ENCODE measurements at regions not wholly inside any gene's neighbourhood (a gene's known extent, or its start where the extent isn't known, plus 50 kb on each side); places are given as distances from the start of the nearest gene placed in this dataset.

- DNase-seq (ENCODE audit: low spot score): no peak
Observed at GRCh38 chr4:126827669-126828068, 805.1 kb upstream of the INTU start.

GRCh38 chr4:126834854-126835253 is 797.9 kb upstream of the INTU start:
- DNase-seq (ENCODE audit: low spot score): no peak

GRCh38 chr4:126838941-126839679 is 793.6 kb upstream of the INTU start:
- DNase-seq (ENCODE audit: low spot score): no peak

GRCh38 chr4:126843492-126844067 is 789.2 kb upstream of the INTU start:
- DNase-seq (ENCODE audit: low spot score): no peak

- DNase-seq (ENCODE audit: low spot score): no peak
Observed at GRCh38 chr4:126850286-126850685, 782.5 kb upstream of the INTU start.

GRCh38 chr4:126851391-126851790 is 781.4 kb upstream of the INTU start:
- no peak for DNase-seq (ENCODE audit: low spot score)

GRCh38 chr4:126853715-126854114 is 779.0 kb upstream of the INTU start:
- DNase-seq (ENCODE audit: low spot score): no peak

GRCh38 chr4:126856906-126857305 is 775.9 kb upstream of the INTU start:
- no peak for DNase-seq (ENCODE audit: low spot score)

- no peak for DNase-seq (ENCODE audit: low spot score)
Observed at GRCh38 chr4:126859314-126859713, 773.4 kb upstream of the INTU start.

- no peak for DNase-seq (ENCODE audit: low spot score)
Observed at GRCh38 chr4:126859872-126860271, 772.9 kb upstream of the INTU start.

GRCh38 chr4:126860308-126860707 is 772.4 kb upstream of the INTU start:
- no peak for DNase-seq (ENCODE audit: low spot score)

GRCh38 chr4:126869967-126870366 is 762.8 kb upstream of the INTU start:
- no peak for DNase-seq (ENCODE audit: low spot score)

GRCh38 chr4:126871810-126872209 is 760.9 kb upstream of the INTU start:
- no peak for DNase-seq (ENCODE audit: low spot score)

GRCh38 chr4:126874533-126874932 is 758.2 kb upstream of the INTU start:
- no peak for DNase-seq (ENCODE audit: low spot score)

GRCh38 chr4:126888968-126889367 is 743.8 kb upstream of the INTU start:
- no peak for DNase-seq (ENCODE audit: low spot score)

- no peak for DNase-seq (ENCODE audit: low spot score)
Observed at GRCh38 chr4:126890383-126890782, 742.4 kb upstream of the INTU start.

- DNase-seq (ENCODE audit: low spot score): no peak
Observed at GRCh38 chr4:126890994-126891393, 741.8 kb upstream of the INTU start.

GRCh38 chr4:126894963-126895362 is 737.8 kb upstream of the INTU start:
- DNase-seq (ENCODE audit: low spot score): no peak

GRCh38 chr4:126895988-126896570 is 736.7 kb upstream of the INTU start:
- DNase-seq (ENCODE audit: low spot score): no peak

- no peak for DNase-seq (ENCODE audit: low spot score)
Observed at GRCh38 chr4:126897038-126897437, 735.7 kb upstream of the INTU start.

GRCh38 chr4:126898815-126899214 is 733.9 kb upstream of the INTU start:
- DNase-seq (ENCODE audit: low spot score): no peak

GRCh38 chr4:126899331-126899801 is 733.4 kb upstream of the INTU start:
- no peak for DNase-seq (ENCODE audit: low spot score)

- no peak for DNase-seq (ENCODE audit: low spot score)
Observed at GRCh38 chr4:126906466-126906865, 726.3 kb upstream of the INTU start.

All from ureter (tissue), 1 donor.